Ishikawa (cell line): ENCODE measurements at regions not wholly inside any gene's neighbourhood (a gene's known extent, or its start where the extent isn't known, plus 50 kb on each side); places are given as distances from the start of the nearest gene placed in this dataset.

Experiments
- CEBPB ChIP-seq: IDR thresholded peaks from 2 replicates; pipeline ENCODE4 v1.6.1; 2012
- CREB1 ChIP-seq: IDR thresholded peaks from 2 replicates; pipeline ENCODE4 v1.6.1; 2012; ENCODE audit warnings: low read depth
- EGR1 ChIP-seq: IDR thresholded peaks from 2 replicates; pipeline ENCODE4 v1.6.1; 2012
- EP300 ChIP-seq: IDR thresholded peaks from 2 replicates; pipeline ENCODE4 v1.6.1; 2012; ENCODE audit warnings: borderline replicate concordance
- FOXM1 ChIP-seq: IDR thresholded peaks from 2 replicates; pipeline ENCODE4 v1.6.1; 2012; ENCODE audit warnings: low read depth, borderline replicate concordance
- NFIC ChIP-seq: IDR thresholded peaks from 2 replicates; pipeline ENCODE4 v1.6.1; 2012
- RAD21 ChIP-seq: IDR thresholded peaks from 2 replicates; pipeline ENCODE4 v1.6.1; 2012; ENCODE audit warnings: low read depth
- TAF1 ChIP-seq: IDR thresholded peaks from 2 replicates; pipeline ENCODE4 v1.6.1; 2012; ENCODE audit warnings: low read depth, mild to moderate bottlenecking
- TCF12 ChIP-seq: IDR thresholded peaks from 2 replicates; pipeline ENCODE4 v1.6.1; 2012; ENCODE audit warnings: low read depth
- TEAD4 ChIP-seq: IDR thresholded peaks from 2 replicates; pipeline ENCODE4 v1.6.1; 2012
- YY1 ChIP-seq: IDR thresholded peaks from 2 replicates; pipeline ENCODE4 v1.6.1; 2012; ENCODE audit warnings: low read depth
- ZBTB7A ChIP-seq: IDR thresholded peaks from 2 replicates; pipeline ENCODE4 v1.6.1; 2012; ENCODE audit warnings: low read depth
- TF ChIP-seq, protein P1 (sequence below): IDR thresholded peaks from 2 replicates; pipeline ENCODE4 v1.6.1; 2012
- TF ChIP-seq, protein P2 (sequence below): IDR thresholded peaks from 2 replicates; pipeline ENCODE4 v1.6.1; 2012; ENCODE audit warnings: low read depth, mild to moderate bottlenecking
- TF ChIP-seq, protein P3 (sequence below): IDR thresholded peaks from 2 replicates; pipeline ENCODE4 v1.6.1; 2012

DNA sequence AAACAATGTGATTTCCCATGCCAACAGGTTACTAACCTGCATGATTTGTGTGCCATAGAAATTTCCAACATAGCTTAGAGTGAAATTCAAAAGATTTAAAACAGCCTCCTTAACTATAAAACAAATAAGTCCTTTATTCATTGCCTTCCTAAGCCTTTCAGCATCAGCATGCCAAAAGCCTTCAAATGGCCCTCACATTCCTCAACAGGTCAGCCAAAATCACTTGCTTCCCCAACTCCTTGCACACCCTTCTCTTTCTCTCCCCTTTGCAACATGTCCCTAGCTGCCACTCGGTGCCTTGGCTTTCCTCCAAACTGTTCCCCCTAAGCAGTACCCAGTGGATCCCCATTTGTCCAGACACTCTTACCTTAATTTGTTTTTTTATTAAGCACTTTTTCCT, 74.9 kb upstream of the PCDH19 start:
- no peak for TF ChIP-seq CEBPB
- TF ChIP-seq ZBTB7A, result no peak
- TF ChIP-seq, protein P1, sequence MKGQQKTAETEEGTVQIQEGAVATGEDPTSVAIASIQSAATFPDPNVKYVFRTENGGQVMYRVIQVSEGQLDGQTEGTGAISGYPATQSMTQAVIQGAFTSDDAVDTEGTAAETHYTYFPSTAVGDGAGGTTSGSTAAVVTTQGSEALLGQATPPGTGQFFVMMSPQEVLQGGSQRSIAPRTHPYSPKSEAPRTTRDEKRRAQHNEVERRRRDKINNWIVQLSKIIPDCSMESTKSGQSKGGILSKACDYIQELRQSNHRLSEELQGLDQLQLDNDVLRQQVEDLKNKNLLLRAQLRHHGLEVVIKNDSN, result no peak
- no peak for TF ChIP-seq NFIC

DNA sequence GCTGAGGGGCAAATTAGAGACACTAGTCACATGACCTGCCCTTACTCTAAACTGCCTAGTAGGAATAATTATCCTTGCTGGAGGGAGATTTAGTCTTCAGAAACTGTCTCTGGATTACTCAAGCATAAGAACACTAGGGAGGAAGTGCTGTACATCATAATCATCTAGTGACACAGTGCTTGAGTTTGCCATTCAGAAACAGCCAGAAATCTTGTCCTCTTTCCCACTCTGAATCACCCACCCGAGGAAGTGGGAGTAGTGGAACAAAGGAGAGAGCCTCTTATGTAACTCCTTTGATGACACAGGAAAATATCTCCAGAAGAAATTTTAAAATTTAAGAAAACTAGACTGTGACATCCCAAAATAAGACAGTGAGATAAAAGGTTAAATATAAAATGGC, 69.3 kb upstream of the PCDH19 start:
- TF ChIP-seq, protein P2, sequence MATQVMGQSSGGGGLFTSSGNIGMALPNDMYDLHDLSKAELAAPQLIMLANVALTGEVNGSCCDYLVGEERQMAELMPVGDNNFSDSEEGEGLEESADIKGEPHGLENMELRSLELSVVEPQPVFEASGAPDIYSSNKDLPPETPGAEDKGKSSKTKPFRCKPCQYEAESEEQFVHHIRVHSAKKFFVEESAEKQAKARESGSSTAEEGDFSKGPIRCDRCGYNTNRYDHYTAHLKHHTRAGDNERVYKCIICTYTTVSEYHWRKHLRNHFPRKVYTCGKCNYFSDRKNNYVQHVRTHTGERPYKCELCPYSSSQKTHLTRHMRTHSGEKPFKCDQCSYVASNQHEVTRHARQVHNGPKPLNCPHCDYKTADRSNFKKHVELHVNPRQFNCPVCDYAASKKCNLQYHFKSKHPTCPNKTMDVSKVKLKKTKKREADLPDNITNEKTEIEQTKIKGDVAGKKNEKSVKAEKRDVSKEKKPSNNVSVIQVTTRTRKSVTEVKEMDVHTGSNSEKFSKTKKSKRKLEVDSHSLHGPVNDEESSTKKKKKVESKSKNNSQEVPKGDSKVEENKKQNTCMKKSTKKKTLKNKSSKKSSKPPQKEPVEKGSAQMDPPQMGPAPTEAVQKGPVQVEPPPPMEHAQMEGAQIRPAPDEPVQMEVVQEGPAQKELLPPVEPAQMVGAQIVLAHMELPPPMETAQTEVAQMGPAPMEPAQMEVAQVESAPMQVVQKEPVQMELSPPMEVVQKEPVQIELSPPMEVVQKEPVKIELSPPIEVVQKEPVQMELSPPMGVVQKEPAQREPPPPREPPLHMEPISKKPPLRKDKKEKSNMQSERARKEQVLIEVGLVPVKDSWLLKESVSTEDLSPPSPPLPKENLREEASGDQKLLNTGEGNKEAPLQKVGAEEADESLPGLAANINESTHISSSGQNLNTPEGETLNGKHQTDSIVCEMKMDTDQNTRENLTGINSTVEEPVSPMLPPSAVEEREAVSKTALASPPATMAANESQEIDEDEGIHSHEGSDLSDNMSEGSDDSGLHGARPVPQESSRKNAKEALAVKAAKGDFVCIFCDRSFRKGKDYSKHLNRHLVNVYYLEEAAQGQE, result no peak
- TF ChIP-seq YY1, result no peak
- no peak for TF ChIP-seq TEAD4
- no peak for TF ChIP-seq FOXM1
- no peak for TF ChIP-seq TAF1
- no peak for TF ChIP-seq EGR1
- no peak for TF ChIP-seq NFIC
- TF ChIP-seq TCF12, result no peak
- no peak for TF ChIP-seq ZBTB7A
- TF ChIP-seq EP300, result no peak
- TF ChIP-seq, protein P3, sequence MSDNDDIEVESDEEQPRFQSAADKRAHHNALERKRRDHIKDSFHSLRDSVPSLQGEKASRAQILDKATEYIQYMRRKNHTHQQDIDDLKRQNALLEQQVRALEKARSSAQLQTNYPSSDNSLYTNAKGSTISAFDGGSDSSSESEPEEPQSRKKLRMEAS, result no peak
- TF ChIP-seq, protein P1, result no peak
- no peak for TF ChIP-seq CEBPB
- no peak for TF ChIP-seq CREB1

DNA sequence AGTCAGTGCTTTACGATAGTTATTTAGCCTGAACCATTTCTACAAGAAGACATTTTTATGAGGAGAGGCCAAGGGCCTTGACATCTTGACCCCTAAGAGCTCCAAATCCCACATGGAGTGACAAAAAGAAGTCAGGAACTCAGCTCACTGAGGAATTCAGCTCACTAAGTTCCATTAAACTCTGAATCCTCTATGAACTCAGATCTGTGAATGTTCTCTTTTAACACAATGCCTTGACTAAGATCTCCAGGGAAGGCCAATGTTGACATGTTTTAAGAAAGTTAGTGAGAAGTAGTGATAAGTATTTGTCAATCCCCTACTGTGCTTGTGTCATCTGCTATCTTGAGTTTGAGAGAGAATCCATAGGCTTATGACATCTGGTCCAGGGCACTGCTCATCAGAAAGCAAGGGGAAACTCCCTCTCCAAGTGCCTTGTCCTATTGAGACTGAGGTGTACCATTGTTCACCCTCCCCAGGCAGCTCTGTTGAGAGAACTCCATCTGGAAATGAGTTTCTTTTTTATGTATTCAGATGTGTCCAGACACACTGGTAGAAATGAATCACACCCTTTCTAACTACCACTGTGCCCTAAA, 68.7 kb upstream of the PCDH19 start:
- TF ChIP-seq, protein P2, result no peak
- no peak for TF ChIP-seq RAD21
- TF ChIP-seq TCF12, result no peak
- no peak for TF ChIP-seq NFIC
- no peak for TF ChIP-seq EP300
- no peak for TF ChIP-seq CEBPB

DNA sequence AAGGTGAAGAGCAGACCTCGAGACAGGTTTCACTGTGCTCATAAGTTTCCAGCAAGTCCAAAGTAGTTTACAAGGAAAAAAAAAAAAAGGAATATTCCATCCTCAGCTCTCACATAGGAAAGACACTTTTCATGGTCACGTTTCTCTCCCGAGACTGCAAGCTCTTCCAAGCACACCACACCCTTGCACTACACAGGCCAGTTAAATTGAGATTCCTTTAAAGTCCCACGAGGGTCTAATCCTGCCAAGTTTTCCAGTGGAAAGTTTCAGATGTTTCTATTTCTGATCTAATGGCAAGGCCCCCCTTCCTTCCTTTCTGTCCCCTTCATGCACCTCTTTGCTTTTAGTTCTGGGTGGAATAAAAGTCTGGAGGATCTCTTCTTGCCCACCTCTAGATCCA, 67.9 kb upstream of the PCDH19 start:
- TF ChIP-seq TCF12, result no peak
- no peak for TF ChIP-seq CREB1
- TF ChIP-seq, protein P3, result no peak
- no peak for TF ChIP-seq TAF1
- TF ChIP-seq TEAD4, result no peak
- no peak for TF ChIP-seq ZBTB7A
- no peak for TF ChIP-seq EGR1
- TF ChIP-seq RAD21, result no peak
- TF ChIP-seq FOXM1, result no peak
- TF ChIP-seq EP300, result no peak
- no peak for TF ChIP-seq YY1
- no peak for TF ChIP-seq CEBPB
- TF ChIP-seq, protein P1, result no peak
- TF ChIP-seq, protein P2, result no peak
- no peak for TF ChIP-seq NFIC

DNA sequence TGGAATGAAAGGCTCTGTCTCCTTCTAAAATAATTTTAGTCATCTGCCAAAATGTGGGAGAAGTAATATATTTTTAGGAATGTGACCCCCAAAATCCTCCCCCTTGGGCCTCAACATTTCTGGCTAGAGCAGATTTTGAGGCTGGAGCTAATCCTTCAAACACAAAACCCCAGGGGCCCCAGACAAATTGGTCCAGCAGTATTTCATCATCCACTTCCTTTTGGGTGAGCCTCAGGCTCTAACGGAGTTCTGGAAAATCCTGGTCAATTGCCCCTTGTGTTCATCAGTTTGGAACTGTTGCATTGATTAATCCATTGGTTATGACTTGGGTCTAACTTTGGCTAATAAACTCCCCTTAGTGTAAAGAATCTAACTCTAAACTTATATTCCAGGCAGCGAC, 67.4 kb upstream of the PCDH19 start:
- no peak for TF ChIP-seq EP300
- TF ChIP-seq TAF1, result no peak
- TF ChIP-seq RAD21, result no peak
- TF ChIP-seq EGR1, result no peak
- TF ChIP-seq CEBPB, result no peak
- no peak for TF ChIP-seq NFIC
- TF ChIP-seq CREB1, result no peak
- TF ChIP-seq, protein P3, result no peak
- no peak for TF ChIP-seq TEAD4
- TF ChIP-seq, protein P1, result no peak
- no peak for TF ChIP-seq FOXM1
- TF ChIP-seq TCF12, result no peak
- TF ChIP-seq, protein P2, result no peak
- TF ChIP-seq YY1, result no peak
- TF ChIP-seq ZBTB7A, result no peak
